ENCODE measurements at regions not wholly inside any gene's neighbourhood (a gene's known extent, or its start where the extent isn't known, plus 50 kb on each side); places are given as distances from the start of the nearest gene placed in this dataset.

- Mint-ChIP-seq H3K36me3 (ENCODE audit: low read depth) (no peaks in the 10 kb centered on the region), H3K4me3 (no peak overlapping the region), H3K27me3 (ENCODE audit: insufficient read depth) (peaks cover 11% of the 10 kb centered on the region), H3K27ac (no peak overlapping the region), H3K9me3 (no peaks in the 10 kb centered on the region), H3K4me1 (ENCODE audit: low read depth) (no peaks in the 10 kb centered on the region)
- TF ChIP-seq, protein P1, sequence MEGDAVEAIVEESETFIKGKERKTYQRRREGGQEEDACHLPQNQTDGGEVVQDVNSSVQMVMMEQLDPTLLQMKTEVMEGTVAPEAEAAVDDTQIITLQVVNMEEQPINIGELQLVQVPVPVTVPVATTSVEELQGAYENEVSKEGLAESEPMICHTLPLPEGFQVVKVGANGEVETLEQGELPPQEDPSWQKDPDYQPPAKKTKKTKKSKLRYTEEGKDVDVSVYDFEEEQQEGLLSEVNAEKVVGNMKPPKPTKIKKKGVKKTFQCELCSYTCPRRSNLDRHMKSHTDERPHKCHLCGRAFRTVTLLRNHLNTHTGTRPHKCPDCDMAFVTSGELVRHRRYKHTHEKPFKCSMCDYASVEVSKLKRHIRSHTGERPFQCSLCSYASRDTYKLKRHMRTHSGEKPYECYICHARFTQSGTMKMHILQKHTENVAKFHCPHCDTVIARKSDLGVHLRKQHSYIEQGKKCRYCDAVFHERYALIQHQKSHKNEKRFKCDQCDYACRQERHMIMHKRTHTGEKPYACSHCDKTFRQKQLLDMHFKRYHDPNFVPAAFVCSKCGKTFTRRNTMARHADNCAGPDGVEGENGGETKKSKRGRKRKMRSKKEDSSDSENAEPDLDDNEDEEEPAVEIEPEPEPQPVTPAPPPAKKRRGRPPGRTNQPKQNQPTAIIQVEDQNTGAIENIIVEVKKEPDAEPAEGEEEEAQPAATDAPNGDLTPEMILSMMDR (IDR thresholded peaks at IDR 0.05): no peak
- no peak for DNase-seq
These were observed 138.0 kb upstream of the RALGAPA2 start for GRCh38 chr20:20850407-20850806.

GRCh38 chr20:20849161-20849560, 136.7 kb upstream of the RALGAPA2 start:
- Mint-ChIP-seq H3K9me3 (no peaks in the 10 kb centered on the region), H3K4me1 (ENCODE audit: low read depth) (no peaks in the 10 kb centered on the region), H3K27me3 (ENCODE audit: insufficient read depth) (peaks cover 11% of the 10 kb centered on the region), H3K36me3 (ENCODE audit: low read depth) (no peaks in the 10 kb centered on the region), H3K4me3 (no peak overlapping the region), H3K27ac (no peak overlapping the region)
- TF ChIP-seq, protein P1 (IDR thresholded peaks at IDR 0.05): no peak
- no peak for DNase-seq

DNA sequence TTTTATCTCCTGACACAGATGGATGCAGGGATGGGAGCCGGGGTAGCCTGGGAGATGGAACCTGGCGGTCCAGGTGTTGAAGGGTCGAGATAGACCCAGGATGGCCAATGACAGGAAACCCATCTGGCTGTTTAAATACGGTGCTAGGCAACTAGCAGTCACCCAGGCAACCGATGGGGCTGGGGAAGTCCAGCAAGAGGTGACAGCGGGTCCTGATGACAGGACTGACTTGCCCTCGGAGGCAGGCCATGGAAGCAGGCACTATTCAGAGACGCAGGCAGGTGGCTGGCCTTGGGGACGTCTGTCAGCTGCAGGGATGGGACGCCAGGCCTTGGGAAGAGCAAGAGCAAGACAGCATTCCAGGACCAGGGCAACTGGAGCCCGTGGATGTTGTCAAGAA, 135.4 kb upstream of the RALGAPA2 start:
- TF ChIP-seq, protein P1 (IDR thresholded peaks at IDR 0.05): no peak
- no peaks in the 10 kb centered on the region for H3K36me3 Mint-ChIP-seq (ENCODE audit: low read depth)
- no peak overlapping the region for H3K27ac Mint-ChIP-seq
- no peaks in the 10 kb centered on the region for H3K9me3 Mint-ChIP-seq
- DNase-seq: no peak
- H3K4me3 Mint-ChIP-seq: no peak overlapping the region
- H3K27me3 Mint-ChIP-seq (ENCODE audit: insufficient read depth): peaks cover 11% of the 10 kb centered on the region
- H3K4me1 Mint-ChIP-seq (ENCODE audit: low read depth): no peaks in the 10 kb centered on the region

- H3K4me1 Mint-ChIP-seq (ENCODE audit: low read depth): no peaks in the 10 kb centered on the region
- no peaks in the 10 kb centered on the region for H3K36me3 Mint-ChIP-seq (ENCODE audit: low read depth)
- H3K4me3 Mint-ChIP-seq: no peak overlapping the region; the same call in 1 of the 2 replicates
- no peak overlapping the region for H3K27ac Mint-ChIP-seq
- H3K27me3 Mint-ChIP-seq (ENCODE audit: insufficient read depth): peaks cover 7% of the 10 kb centered on the region
- DNase-seq: no peak
- H3K9me3 Mint-ChIP-seq: no peaks in the 10 kb centered on the region
- TF ChIP-seq, protein P1 (IDR thresholded peaks at IDR 0.05): no peak
These were observed 131.5 kb upstream of the RALGAPA2 start for GRCh38 chr20:20843982-20844381.

- Mint-ChIP-seq H3K4me3 (no peak overlapping the region), H3K27me3 (ENCODE audit: insufficient read depth) (peaks cover 9% of the 10 kb centered on the region), H3K4me1 (ENCODE audit: low read depth) (no peaks in the 10 kb centered on the region), H3K27ac (no peak overlapping the region), H3K36me3 (ENCODE audit: low read depth) (no peaks in the 10 kb centered on the region), H3K9me3 (no peaks in the 10 kb centered on the region)
- TF ChIP-seq, protein P1 (IDR thresholded peaks at IDR 0.05): no peak
- no peak for DNase-seq
These were observed 127.3 kb upstream of the RALGAPA2 start for GRCh38 chr20:20839771-20840170.

- no peak overlapping the region for H3K27ac Mint-ChIP-seq
- H3K27me3 Mint-ChIP-seq (ENCODE audit: insufficient read depth): peaks cover 9% of the 10 kb centered on the region
- H3K36me3 Mint-ChIP-seq (ENCODE audit: low read depth): no peaks in the 10 kb centered on the region
- no peaks in the 10 kb centered on the region for H3K9me3 Mint-ChIP-seq
- TF ChIP-seq, protein P1 (IDR thresholded peaks at IDR 0.05): peak; percentile 84
- DNase-seq: peak; percentile 24
- no peaks in the 10 kb centered on the region for H3K4me1 Mint-ChIP-seq (ENCODE audit: low read depth)
- H3K4me3 Mint-ChIP-seq: peak overlapping the region; percentile 11; the same call in 1 of the 2 replicates
These were observed 125.2 kb upstream of the RALGAPA2 start for GRCh38 chr20:20837574-20838021.

All from HFFc6 (cell line).